Stimulated activated CD4-positive, alpha-beta T cell treated with anti-CD3 and anti-CD28 coated beads, Interleukin-1b, Interleukin-23, amount 100 ng/mL, for 1 hour (primary cell): ENCODE measurements at regions not wholly inside any gene's neighbourhood (a gene's known extent, or its start where the extent isn't known, plus 50 kb on each side); places are given as distances from the start of the nearest gene placed in this dataset.

Experiments used
- DNase-seq, 2 donors: peaks; one replicate each; pipeline ENCODE4 v3.0.0-alpha.2; 2020; ENCODE audit warnings: low read depth in 2 of 2

GRCh38 chr3:187822402-187822801 is 77.1 kb upstream of the BCL6 start:
- no peak for DNase-seq

DNA sequence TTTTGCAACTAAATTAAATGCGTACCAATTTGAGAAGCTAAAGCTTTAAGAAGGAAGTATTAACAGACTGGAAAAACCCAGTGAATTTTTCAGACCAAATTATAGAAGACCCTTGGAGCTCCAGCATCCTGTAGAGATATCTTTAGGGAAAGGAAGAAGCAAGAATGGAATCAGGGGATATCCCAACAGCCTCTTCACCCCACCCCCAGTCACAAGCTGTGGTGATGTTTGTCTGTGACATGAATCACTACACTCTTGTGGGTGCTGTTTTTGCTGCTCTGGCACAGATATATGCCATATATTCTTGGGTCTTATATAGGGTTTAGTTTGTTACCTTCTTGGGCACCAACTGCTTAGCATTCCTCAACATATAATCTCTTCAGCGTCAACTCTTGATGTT is 78.5 kb upstream of the BCL6 start:
- DNase-seq = no peak

GRCh38 chr3:187827723-187828122 is 82.5 kb upstream of the BCL6 start:
- no peak for DNase-seq

DNA sequence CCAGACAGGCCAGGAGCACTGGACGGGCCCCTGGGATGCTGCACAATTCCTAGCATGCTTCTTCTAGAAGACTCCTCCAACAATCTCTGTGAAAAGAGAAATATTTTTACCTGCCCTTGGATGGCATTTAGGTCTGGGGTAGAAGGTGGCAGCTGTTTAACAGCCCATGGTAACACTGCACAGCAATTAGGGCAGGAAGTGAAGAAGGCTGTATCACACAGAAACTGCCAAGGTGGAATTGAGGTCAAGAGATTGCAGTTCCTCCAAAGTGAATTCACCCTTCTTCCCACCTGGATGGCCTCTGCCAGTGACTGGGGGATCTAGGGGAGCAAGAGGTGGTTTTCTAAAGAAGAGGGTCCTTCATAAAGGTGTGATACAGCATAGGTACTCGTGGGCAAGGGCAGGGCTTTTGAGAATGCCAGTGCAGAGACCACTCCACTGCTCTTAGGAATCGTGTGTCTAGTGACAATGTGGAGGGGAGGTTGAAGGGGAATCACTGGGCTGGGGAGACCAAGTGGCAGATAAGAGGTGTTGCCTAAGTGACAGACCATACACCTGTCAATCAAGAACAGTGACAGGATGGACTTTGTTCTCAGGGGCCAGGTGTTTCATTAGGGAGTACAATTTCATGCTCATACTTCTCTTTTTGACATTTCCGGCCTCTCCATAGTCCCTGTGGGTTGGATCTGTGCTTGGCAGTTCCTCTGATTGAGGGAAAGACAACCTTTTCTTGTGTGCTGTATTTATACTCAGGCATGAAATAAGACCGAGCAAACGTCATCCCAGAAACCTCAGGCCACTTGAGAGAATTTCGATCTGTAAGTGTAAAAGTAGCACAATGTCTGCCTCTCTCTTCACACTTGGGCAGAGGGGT is 83.5 kb upstream of the BCL6 start:
- no peak for DNase-seq

GRCh38 chr3:187830181-187830580 is 84.9 kb upstream of the BCL6 start:
- no peak for DNase-seq

GRCh38 chr3:187831125-187832051 is 86.1 kb upstream of the BCL6 start:
- DNase-seq = no peak

GRCh38 chr3:187832202-187832601 is 86.9 kb upstream of the BCL6 start:
- DNase-seq = no peak

- no peak for DNase-seq
Measured at GRCh38 chr3:187833375-187833774, 88.1 kb upstream of the BCL6 start.

DNA sequence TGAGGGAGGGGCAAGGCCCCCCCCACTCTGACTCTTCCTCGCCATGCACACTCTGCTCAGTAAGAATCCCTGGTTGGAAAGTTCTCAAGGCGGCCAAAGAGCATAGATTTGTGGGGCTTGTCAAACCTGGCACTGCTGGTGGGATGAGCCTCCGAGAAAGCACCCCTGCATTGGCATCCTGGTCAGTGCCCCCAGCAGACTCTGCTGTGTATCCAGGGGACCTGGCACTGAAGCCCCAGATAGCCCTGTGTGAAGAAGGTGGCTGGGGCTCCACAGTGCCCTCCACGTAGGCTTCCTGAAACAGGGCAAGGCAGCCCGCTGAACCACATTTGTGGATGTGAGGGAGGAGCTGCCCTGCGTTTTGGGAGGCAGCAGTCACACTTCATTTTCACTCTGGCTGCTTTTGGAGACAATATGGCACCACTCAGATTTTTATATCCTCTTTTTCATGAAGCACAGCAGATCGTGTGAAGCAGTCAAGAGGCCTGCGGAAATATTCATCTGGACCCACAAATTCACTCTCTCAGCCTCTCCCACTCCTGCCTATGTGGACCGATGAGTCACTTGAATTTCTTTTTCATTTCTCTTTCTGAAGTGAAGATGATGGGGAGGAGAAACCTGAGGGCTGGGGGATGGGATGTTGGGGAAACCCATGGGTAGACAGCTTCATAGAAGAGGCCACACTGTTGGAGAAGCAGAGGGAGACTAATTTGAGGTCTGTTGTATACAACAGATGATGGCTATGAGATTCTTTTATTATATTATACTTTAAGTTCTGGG is 88.7 kb upstream of the BCL6 start:
- DNase-seq = peak in 1 of 2 donors; percentile 15

- DNase-seq = no peak
Measured at GRCh38 chr3:187836823-187837770, 91.8 kb upstream of the BCL6 start.

GRCh38 chr3:187838016-187838540 is 92.8 kb upstream of the BCL6 start:
- no peak for DNase-seq

GRCh38 chr3:187839422-187839821 is 94.2 kb upstream of the BCL6 start:
- no peak for DNase-seq

GRCh38 chr3:187840856-187841255 is 95.6 kb upstream of the BCL6 start:
- no peak for DNase-seq

GRCh38 chr3:187841560-187841959 is 96.3 kb upstream of the BCL6 start:
- DNase-seq = no peak

GRCh38 chr3:187843654-187844053 is 98.4 kb upstream of the BCL6 start:
- DNase-seq = no peak

- no peak for DNase-seq
Measured at GRCh38 chr3:187844708-187845107, 99.4 kb upstream of the BCL6 start.

DNA sequence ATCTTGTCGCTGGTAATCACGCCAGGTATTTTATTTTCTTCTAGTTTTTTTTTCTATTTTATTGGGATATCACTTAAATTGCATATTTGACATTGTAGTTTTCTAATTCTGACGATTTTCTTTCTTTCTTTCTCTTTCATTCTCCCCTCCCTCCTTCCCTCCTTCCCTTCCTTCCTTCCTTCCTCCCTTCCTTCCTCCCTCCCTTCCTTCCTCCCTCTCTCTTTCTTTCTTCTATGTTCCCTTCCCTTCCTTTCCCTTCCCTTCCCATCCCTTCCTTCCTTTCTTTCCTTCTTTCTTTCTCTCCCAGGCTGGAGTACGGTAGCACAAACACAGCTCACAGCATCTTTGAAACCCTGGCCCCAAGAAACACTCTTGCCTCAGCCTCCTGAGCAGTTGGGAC is 100.6 kb upstream of the BCL6 start:
- DNase-seq = no peak

DNA sequence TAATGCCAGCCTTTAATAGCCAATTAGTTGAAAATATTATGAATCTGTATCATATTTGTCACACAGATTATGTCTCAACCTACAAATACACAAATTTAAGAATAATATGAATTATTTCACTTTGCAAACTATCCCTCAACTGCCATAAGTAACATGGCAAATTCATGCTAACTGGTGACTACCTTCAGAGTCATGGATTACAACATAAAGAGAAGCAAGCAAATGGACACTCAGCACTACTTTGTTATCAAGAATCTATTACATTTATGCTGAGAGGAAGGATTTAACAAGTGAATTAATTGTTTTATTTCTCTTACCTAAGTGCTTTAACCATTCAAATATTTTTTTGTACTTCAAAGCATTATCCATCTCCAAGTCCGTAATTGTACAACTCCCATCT is 103.1 kb upstream of the BCL6 start:
- DNase-seq = no peak

- DNase-seq = no peak
Measured at GRCh38 chr3:187849016-187849654, 103.9 kb upstream of the BCL6 start.
